GM18502 (cell line): ENCODE measurements at regions not wholly inside any gene's neighbourhood (a gene's known extent, or its start where the extent isn't known, plus 50 kb on each side); places are given as distances from the start of the nearest gene placed in this dataset.

Experiments
- ATAC-seq: cut with Tn5 transposase; IDR thresholded peaks from one replicate; pipeline ENCODE4 v1.9.1; 2021; ENCODE audit warnings: mild to moderate bottlenecking; ENCODE audit not compliant: unreplicated experiment, poor library complexity

DNA sequence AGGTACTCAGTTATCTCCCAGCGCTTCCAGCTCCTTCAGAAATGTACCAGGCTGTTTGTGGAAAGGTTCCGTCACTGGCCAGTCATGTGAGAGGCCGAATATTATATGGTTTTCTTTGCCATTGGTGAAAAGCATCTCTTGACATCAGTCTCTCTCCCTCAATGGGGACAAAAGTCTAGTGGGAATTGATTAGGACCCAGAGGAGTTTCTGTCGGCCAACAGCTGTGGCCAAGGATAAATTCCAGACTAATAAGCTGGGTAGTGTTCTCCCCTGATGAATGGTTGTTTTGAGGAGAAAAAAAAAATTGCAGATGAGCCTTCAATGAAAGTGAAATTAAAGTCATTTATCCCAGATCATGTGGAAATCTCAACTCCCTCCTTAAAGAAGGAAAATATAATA is 404.7 kb upstream of the THRB start:
- ATAC-seq, result no peak

DNA sequence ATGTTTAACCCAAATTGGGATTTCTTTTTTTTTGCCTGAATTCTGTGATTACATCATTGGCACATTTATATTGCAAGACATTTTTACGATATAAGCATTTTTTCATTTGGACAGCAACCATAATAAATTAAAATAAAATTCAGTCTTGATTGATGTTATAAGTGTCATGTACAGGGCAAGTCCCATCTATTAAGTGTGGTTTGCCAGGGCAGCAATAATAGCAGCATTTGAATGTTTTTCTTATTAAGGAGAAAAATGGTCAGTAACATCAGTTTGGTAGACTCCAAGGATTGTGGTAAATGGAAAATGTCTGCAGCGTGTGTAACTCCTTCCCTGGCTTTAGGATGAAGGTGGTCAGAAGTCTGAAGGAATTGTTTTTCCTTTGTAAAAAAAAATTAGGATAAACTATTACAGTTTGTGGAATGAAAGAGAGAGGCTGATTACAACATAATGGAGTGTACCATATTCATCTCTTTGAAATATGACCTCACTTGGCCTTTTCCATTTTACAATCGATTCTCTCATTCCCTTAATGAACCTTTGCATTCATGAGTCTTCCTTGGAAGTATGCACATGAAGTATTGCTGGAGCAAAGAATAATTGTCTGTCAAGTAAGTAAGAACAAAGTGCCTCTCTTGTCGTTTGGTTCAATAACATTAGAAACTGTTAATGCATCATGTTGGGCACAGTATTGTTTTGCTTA is 405.4 kb upstream of the THRB start:
- ATAC-seq, result no peak

GRCh38 chr3:24905266-24905665 is 410.6 kb upstream of the THRB start:
- no peak for ATAC-seq

GRCh38 chr3:24907106-24907505 is 412.5 kb upstream of the THRB start:
- no peak for ATAC-seq

GRCh38 chr3:24911076-24911475 is 416.4 kb upstream of the THRB start:
- ATAC-seq, result no peak

DNA sequence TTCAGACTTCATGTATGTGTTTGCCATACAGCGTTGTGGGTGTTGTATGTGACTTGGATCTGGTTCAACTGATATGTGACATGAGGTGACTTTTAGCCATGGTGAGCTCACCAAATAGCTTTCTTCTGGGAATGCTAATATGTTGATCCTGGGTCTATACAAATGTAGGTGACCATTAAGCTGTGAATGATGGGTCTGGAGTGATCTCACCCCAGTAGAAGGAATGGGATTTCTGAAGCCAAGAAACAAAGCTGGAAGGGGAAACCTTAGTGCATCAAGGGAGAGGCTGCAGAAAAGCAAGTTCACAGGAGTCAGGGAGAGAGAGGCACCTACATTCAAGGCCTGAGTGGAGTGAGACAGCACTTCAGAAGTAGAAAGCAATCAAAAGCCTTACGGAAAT is 421.0 kb upstream of the THRB start:
- no peak for ATAC-seq

GRCh38 chr3:24917908-24918307 is 423.3 kb upstream of the THRB start:
- no peak for ATAC-seq

DNA sequence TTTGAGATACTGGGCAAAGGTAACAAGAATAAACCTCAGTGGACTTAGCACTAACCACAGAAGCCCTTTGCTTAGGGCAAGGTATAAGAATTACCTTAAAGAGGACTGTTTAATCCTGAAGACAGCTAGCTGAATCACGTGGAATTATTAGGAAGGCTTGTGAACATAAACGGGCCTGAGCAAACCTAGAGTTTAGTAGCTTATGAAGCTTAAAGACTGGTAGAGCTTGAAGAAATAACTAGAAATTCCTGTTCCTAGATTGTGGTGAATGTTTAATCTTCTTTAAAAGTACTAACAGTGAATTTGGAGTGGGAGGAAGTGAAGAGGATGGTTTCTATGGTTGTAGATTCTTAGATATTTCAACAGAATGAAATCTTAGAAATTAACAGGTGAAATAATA is 428.9 kb upstream of the THRB start:
- no peak for ATAC-seq

GRCh38 chr3:24929521-24929920 is 434.9 kb upstream of the THRB start:
- ATAC-seq, result no peak

DNA sequence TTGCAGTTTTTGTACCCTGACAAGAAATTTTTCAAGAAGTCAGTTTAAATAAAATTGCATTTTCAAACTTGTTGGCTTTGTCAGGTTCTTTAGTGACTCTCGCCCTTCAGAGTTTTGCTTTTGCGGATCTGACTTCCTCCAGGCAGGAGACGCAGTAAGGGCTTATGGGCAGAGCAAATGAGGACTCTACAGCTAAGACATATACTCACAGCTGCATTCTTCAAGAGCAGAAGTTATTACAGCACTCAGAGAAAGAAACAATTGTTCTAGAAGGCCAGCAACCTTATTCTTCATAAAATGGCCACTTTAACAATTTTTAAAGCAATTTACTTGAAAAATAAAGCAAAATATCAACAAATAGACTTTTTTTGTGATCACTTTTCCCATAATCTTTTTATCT is 438.8 kb upstream of the THRB start:
- no peak for ATAC-seq

- ATAC-seq, result no peak
These were observed 441.9 kb upstream of the THRB start for GRCh38 chr3:24936574-24936973.

- no peak for ATAC-seq
These were observed 442.6 kb upstream of the THRB start for GRCh38 chr3:24937228-24937627.

DNA sequence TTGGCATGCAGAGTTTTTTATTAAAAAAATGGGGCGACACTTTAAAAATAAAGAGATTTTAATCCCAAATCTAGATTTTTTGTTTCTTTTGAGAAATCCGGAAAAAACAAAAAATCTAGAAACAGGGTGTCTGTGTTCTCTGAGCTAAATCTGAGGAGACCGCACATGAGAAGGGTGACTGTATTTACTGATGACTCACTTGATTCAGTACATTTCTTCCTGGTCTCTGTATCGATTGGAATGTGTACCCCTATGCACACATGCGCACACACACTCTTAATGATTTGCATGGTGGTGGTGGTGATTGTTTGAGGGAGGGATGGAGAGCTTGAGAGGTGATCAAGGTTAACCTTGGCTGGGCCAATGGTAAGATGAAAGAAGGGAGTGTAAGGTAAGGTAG is 443.1 kb upstream of the THRB start:
- ATAC-seq, result no peak

GRCh38 chr3:24943961-24944360 is 449.3 kb upstream of the THRB start:
- no peak for ATAC-seq

DNA sequence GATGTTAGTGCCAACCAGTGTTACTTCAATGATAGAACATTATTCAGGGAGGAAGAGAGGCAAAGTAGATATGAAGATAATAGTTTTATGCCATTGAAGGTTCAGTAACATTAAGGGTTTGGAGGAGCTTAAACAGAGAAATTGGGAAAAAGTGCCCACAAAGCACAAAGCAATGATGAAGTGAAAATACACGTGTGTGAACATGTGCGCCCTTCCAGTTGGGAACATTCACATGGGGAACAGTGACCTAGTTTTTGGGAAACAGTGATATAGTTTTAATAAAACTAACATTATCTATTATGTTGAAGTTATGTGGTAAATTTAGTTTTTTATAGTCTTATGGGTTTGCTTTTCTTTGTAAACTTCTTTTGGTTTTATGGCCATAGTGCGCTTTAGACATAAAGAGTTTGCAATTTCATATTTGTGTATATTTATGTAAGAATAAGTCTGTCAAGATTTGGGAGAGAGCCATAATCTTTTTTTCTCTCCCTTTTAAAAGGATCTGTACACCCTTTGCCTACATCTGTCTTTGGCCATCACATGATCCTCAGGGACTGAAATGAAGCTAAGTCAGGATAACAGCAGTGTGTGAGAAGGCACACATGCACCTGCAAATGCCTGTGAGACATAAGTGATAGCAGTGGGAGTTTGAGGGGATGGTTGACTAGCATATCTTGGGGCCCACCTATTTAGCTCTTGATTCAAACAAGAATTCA is 450.3 kb upstream of the THRB start:
- ATAC-seq, result no peak

DNA sequence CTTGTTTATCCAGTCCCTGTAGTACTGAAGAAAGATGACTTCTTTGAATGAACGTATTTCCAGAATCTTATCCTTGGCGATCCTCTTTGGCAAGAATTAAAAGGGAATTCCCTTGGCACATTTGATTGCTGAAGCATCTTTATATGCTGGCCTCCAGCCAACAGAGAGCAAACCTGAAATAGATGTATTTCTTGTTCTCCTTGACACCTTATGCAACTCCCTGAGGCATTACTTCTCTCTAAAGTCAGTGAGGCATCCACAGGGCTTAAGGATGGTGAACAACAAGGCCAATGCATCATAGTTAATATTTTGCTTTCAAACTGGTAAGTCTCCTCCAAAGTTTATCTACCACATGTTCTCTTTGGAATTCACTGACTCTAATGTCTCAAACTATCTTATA is 450.9 kb upstream of the THRB start:
- no peak for ATAC-seq

DNA sequence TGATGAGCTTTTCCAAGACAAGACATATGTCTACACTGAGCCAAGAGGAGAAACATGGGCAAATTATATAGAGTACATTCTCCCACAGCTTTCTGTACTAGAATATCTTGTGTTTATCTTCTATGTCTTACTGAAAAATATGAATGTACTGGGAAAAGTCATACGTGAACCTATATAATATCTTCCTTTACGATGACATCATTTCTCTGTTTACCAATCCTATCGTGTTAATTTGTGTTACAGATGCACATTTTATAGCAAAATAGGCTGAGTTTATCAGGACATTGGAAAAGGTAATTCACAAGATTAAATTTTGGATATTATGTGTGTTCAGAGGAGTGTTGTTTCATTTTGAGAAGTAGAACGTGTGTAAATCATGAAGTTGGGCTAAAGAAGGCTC is 452.5 kb upstream of the THRB start:
- no peak for ATAC-seq

- no peak for ATAC-seq
These were observed 456.5 kb upstream of the THRB start for GRCh38 chr3:24951180-24951579.

DNA sequence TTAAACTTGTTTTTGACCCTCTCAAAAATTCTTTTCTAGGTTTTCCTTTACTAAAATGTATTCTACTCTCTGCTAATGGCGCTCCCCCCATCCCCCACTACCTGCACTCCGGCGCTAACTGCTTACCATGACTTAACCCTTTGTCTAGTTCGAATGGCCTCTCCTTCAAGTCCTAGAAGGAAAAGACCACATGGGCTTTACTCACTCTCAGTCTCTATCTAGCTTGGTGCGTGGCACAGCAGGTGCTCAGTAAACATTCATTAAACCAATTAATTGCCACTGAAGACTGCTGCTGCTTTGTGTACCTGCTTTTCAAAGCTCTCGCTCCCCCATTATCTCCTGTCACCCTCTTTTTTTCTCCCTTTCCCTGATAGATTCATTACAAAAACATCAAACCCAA is 457.7 kb upstream of the THRB start:
- no peak for ATAC-seq

GRCh38 chr3:24953060-24953771 is 458.6 kb upstream of the THRB start:
- ATAC-seq, result no peak

DNA sequence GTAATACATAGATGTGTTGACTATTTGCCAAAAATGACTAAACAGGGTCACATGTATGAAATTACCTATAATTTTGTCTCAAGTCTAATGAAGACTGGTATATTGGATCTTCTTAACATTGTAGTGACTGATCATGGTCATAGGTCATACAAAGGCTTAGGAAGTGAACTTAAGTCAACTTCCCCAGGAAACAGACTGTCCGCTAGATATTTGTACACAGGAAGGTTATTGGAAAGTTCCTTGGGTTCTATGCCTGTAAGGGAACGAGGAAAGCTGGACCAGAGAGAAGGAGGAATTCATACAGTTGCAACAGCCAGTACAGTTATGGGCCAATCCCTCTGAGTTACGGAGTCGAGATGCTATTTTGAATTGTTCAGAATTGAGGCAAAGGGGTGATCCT is 462.0 kb upstream of the THRB start:
- no peak for ATAC-seq

- no peak for ATAC-seq
These were observed 463.6 kb upstream of the THRB start for GRCh38 chr3:24958271-24958670.
